ENCODE measurements at regions not wholly inside any gene's neighbourhood (a gene's known extent, or its start where the extent isn't known, plus 50 kb on each side); places are given as distances from the start of the nearest gene placed in this dataset.
A peak's percentile ranks its signal among the peaks of the same experiment; 100 is the strongest.
"Not testable (repeated sequence)": the region's sequence is repeated elsewhere in the genome, so short reads cannot be mapped to it uniquely, and the experiment has no call there.

GRCh38 chr11:7143908-7144307 is 55.1 kb downstream of the RBMXL2 start:
- peak; percentile 26 for DNase-seq (ENCODE audit: low spot score)

GRCh38 chr11:7150104-7150503 is 61.3 kb downstream of the RBMXL2 start:
- not testable (repeated sequence) for DNase-seq (ENCODE audit: low spot score)

- DNase-seq (ENCODE audit: low spot score): no peak
Observed at GRCh38 chr11:7154881-7155361, 66.1 kb downstream of the RBMXL2 start.

- no peak for DNase-seq (ENCODE audit: low spot score)
Observed at GRCh38 chr11:7160814-7161489, 72.2 kb downstream of the RBMXL2 start.

GRCh38 chr11:7165911-7166310 is 77.1 kb downstream of the RBMXL2 start:
- no peak for DNase-seq (ENCODE audit: low spot score)

- no peak for DNase-seq (ENCODE audit: low spot score)
Observed at GRCh38 chr11:7167976-7168740, 79.4 kb downstream of the RBMXL2 start.

GRCh38 chr11:7168741-7168990 is 79.9 kb downstream of the RBMXL2 start:
- DNase-seq (ENCODE audit: low spot score): no peak

- no peak for DNase-seq (ENCODE audit: low spot score)
Observed at GRCh38 chr11:7170431-7170830, 81.3 kb upstream of the SYT9 start.

GRCh38 chr11:7175007-7175406 is 76.7 kb upstream of the SYT9 start:
- DNase-seq (ENCODE audit: low spot score): no peak

- DNase-seq (ENCODE audit: low spot score): no peak
Observed at GRCh38 chr11:7186190-7186589, 65.5 kb upstream of the SYT9 start.

- DNase-seq (ENCODE audit: low spot score): no peak
Observed at GRCh38 chr11:7186676-7187075, 65.0 kb upstream of the SYT9 start.

GRCh38 chr11:7192785-7193184 is 58.9 kb upstream of the SYT9 start:
- DNase-seq (ENCODE audit: low spot score): not testable (repeated sequence)

- DNase-seq (ENCODE audit: low spot score): no peak
Observed at GRCh38 chr11:7196396-7197146, 55.1 kb upstream of the SYT9 start.

GRCh38 chr11:7197469-7197868 is 54.2 kb upstream of the SYT9 start:
- no peak for DNase-seq (ENCODE audit: low spot score)

Measured in putamen (tissue), 1 donor.